ENCODE measurements at regions not wholly inside any gene's neighbourhood (a gene's known extent, or its start where the extent isn't known, plus 50 kb on each side); places are given as distances from the start of the nearest gene placed in this dataset.

GRCh38 chr4:100736641-100737451, 219.0 kb upstream of the EMCN start:
- DNase-seq (ENCODE audit: low spot score in 2 of 2), result no peak
- Mint-ChIP-seq H3K27ac (no peak overlapping the region), H3K4me3 (no peak overlapping the region), H3K27me3 (peaks cover 4% of the 10 kb centered on the region), H3K9me3 (peaks cover 5% of the 10 kb centered on the region), H3K4me1 (no peaks in the 10 kb centered on the region), H3K36me3 (peaks cover 1% of the 10 kb centered on the region)
- no peak for ATAC-seq (ENCODE audit: low read depth)

- peaks cover 1% of the 10 kb centered on the region for H3K36me3 Mint-ChIP-seq
- H3K4me3 Mint-ChIP-seq, result no peak overlapping the region
- DNase-seq (ENCODE audit: low spot score in 2 of 2) (no peak), ATAC-seq (ENCODE audit: low read depth) (no peak)
- H3K9me3 Mint-ChIP-seq, result peaks cover 2% of the 10 kb centered on the region
- H3K27me3 Mint-ChIP-seq, result peaks cover 3% of the 10 kb centered on the region
- H3K27ac Mint-ChIP-seq, result no peak overlapping the region
- no peaks in the 10 kb centered on the region for H3K4me1 Mint-ChIP-seq
Measured at GRCh38 chr4:100728861-100729260, 211.0 kb upstream of the EMCN start.

GRCh38 chr4:100722866-100723459, 205.1 kb upstream of the EMCN start:
- Mint-ChIP-seq H3K4me1 (no peaks in the 10 kb centered on the region), H3K9me3 (peaks cover 5% of the 10 kb centered on the region), H3K36me3 (no peaks in the 10 kb centered on the region), H3K27ac (no peak overlapping the region), H3K4me3 (no peak overlapping the region), H3K27me3 (peaks cover 15% of the 10 kb centered on the region)
- ATAC-seq (ENCODE audit: low read depth), result no peak
- no peak for DNase-seq (ENCODE audit: low spot score in 2 of 2)

GRCh38 chr4:100722133-100722532, 204.3 kb upstream of the EMCN start:
- H3K4me3 Mint-ChIP-seq, result no peak overlapping the region
- no peak for DNase-seq (ENCODE audit: low spot score in 2 of 2)
- H3K27me3 Mint-ChIP-seq, result peaks cover 15% of the 10 kb centered on the region
- no peak for ATAC-seq (ENCODE audit: low read depth)
- peaks cover 5% of the 10 kb centered on the region for H3K9me3 Mint-ChIP-seq
- H3K36me3 Mint-ChIP-seq, result no peaks in the 10 kb centered on the region
- no peaks in the 10 kb centered on the region for H3K4me1 Mint-ChIP-seq
- H3K27ac Mint-ChIP-seq, result no peak overlapping the region

GRCh38 chr4:100721490-100721889, 203.7 kb upstream of the EMCN start:
- DNase-seq (ENCODE audit: low spot score in 2 of 2), result no peak
- H3K4me1 Mint-ChIP-seq, result no peaks in the 10 kb centered on the region
- H3K27ac Mint-ChIP-seq, result no peak overlapping the region
- no peaks in the 10 kb centered on the region for H3K36me3 Mint-ChIP-seq
- peaks cover 15% of the 10 kb centered on the region for H3K27me3 Mint-ChIP-seq
- peaks cover 5% of the 10 kb centered on the region for H3K9me3 Mint-ChIP-seq
- H3K4me3 Mint-ChIP-seq, result no peak overlapping the region
- no peak for ATAC-seq (ENCODE audit: low read depth)

GRCh38 chr4:100721077-100721476, 203.3 kb upstream of the EMCN start:
- Mint-ChIP-seq H3K4me1 (no peaks in the 10 kb centered on the region), H3K27me3 (peaks cover 14% of the 10 kb centered on the region), H3K4me3 (no peak overlapping the region), H3K27ac (no peak overlapping the region), H3K36me3 (no peaks in the 10 kb centered on the region), H3K9me3 (peaks cover 5% of the 10 kb centered on the region)
- ATAC-seq (ENCODE audit: low read depth) (no peak), DNase-seq (ENCODE audit: low spot score in 2 of 2) (no peak)

GRCh38 chr4:100716416-100716815, 198.6 kb upstream of the EMCN start:
- DNase-seq (ENCODE audit: low spot score in 2 of 2) (no peak), ATAC-seq (ENCODE audit: low read depth) (no peak)
- H3K4me3 Mint-ChIP-seq, result no peak overlapping the region
- no peaks in the 10 kb centered on the region for H3K4me1 Mint-ChIP-seq
- H3K27me3 Mint-ChIP-seq, result peaks cover 5% of the 10 kb centered on the region
- H3K36me3 Mint-ChIP-seq, result no peaks in the 10 kb centered on the region
- H3K9me3 Mint-ChIP-seq, result peaks cover 5% of the 10 kb centered on the region
- no peak overlapping the region for H3K27ac Mint-ChIP-seq

GRCh38 chr4:100708776-100709175, 191.0 kb upstream of the EMCN start:
- H3K9me3 Mint-ChIP-seq, result no peaks in the 10 kb centered on the region
- H3K27ac Mint-ChIP-seq, result no peak overlapping the region
- DNase-seq (ENCODE audit: low spot score in 2 of 2) (no peak), ATAC-seq (ENCODE audit: low read depth) (no peak)
- H3K27me3 Mint-ChIP-seq, result no peaks in the 10 kb centered on the region
- H3K36me3 Mint-ChIP-seq, result no peaks in the 10 kb centered on the region
- H3K4me1 Mint-ChIP-seq, result no peaks in the 10 kb centered on the region
- H3K4me3 Mint-ChIP-seq, result no peak overlapping the region

GRCh38 chr4:100707786-100708185, 190.0 kb upstream of the EMCN start:
- H3K27me3 Mint-ChIP-seq, result no peaks in the 10 kb centered on the region
- no peaks in the 10 kb centered on the region for H3K4me1 Mint-ChIP-seq
- no peaks in the 10 kb centered on the region for H3K36me3 Mint-ChIP-seq
- DNase-seq (ENCODE audit: low spot score in 2 of 2) (no peak), ATAC-seq (ENCODE audit: low read depth) (no peak)
- no peak overlapping the region for H3K27ac Mint-ChIP-seq
- no peaks in the 10 kb centered on the region for H3K9me3 Mint-ChIP-seq
- H3K4me3 Mint-ChIP-seq, result no peak overlapping the region

- Mint-ChIP-seq H3K4me1 (peaks cover 2% of the 10 kb centered on the region), H3K9me3 (peaks cover 2% of the 10 kb centered on the region), H3K27me3 (peaks cover 5% of the 10 kb centered on the region), H3K27ac (no peak overlapping the region), H3K36me3 (no peaks in the 10 kb centered on the region), H3K4me3 (no peak overlapping the region)
- DNase-seq (ENCODE audit: low spot score in 2 of 2) (no peak), ATAC-seq (ENCODE audit: low read depth) (no peak)
Measured at GRCh38 chr4:100696531-100696930, 178.7 kb upstream of the EMCN start.

- Mint-ChIP-seq H3K27ac (no peak overlapping the region), H3K27me3 (peaks cover 5% of the 10 kb centered on the region), H3K36me3 (no peaks in the 10 kb centered on the region), H3K4me1 (no peaks in the 10 kb centered on the region), H3K9me3 (peaks cover 2% of the 10 kb centered on the region), H3K4me3 (no peak overlapping the region)
- ATAC-seq (ENCODE audit: low read depth), result no peak
- DNase-seq (ENCODE audit: low spot score in 2 of 2), result no peak
Measured at GRCh38 chr4:100695871-100696270, 178.0 kb upstream of the EMCN start.

GRCh38 chr4:100695039-100695654, 177.3 kb upstream of the EMCN start:
- H3K9me3 Mint-ChIP-seq, result peaks cover 2% of the 10 kb centered on the region
- DNase-seq (ENCODE audit: low spot score in 2 of 2) (no peak), ATAC-seq (ENCODE audit: low read depth) (no peak)
- H3K27me3 Mint-ChIP-seq, result peaks cover 5% of the 10 kb centered on the region
- no peaks in the 10 kb centered on the region for H3K4me1 Mint-ChIP-seq
- H3K27ac Mint-ChIP-seq, result no peak overlapping the region
- no peak overlapping the region for H3K4me3 Mint-ChIP-seq
- H3K36me3 Mint-ChIP-seq, result no peaks in the 10 kb centered on the region

- Mint-ChIP-seq H3K9me3 (peaks cover 2% of the 10 kb centered on the region), H3K4me1 (no peaks in the 10 kb centered on the region)
Measured at GRCh38 chr4:100694467-100694866, 176.6 kb upstream of the EMCN start.

GRCh38 chr4:100690812-100691211, 173.0 kb upstream of the EMCN start:
- no peaks in the 10 kb centered on the region for H3K36me3 Mint-ChIP-seq
- no peak for ATAC-seq (ENCODE audit: low read depth)
- DNase-seq (ENCODE audit: low spot score in 2 of 2), result no peak
- peaks cover 2% of the 10 kb centered on the region for H3K27me3 Mint-ChIP-seq
- no peak overlapping the region for H3K4me3 Mint-ChIP-seq
- no peaks in the 10 kb centered on the region for H3K4me1 Mint-ChIP-seq
- H3K9me3 Mint-ChIP-seq, result peaks cover 2% of the 10 kb centered on the region
- H3K27ac Mint-ChIP-seq, result no peak overlapping the region

More at GRCh38 chr4:100694467-100694866, 176.6 kb upstream of the EMCN start:
- Mint-ChIP-seq H3K36me3 (no peaks in the 10 kb centered on the region), H3K4me3 (no peak overlapping the region), H3K27me3 (peaks cover 5% of the 10 kb centered on the region), H3K27ac (no peak overlapping the region)
- ATAC-seq (ENCODE audit: low read depth), result no peak
- no peak for DNase-seq (ENCODE audit: low spot score in 2 of 2)
